SK-N-SH (cell line): ENCODE measurements at regions not wholly inside any gene's neighbourhood (a gene's known extent, or its start where the extent isn't known, plus 50 kb on each side); places are given as distances from the start of the nearest gene placed in this dataset.

Experiments
- JUND ChIP-seq: IDR thresholded peaks from 2 replicates; pipeline ENCODE4 v1.4.0; 2012
- POLR2AphosphoS5 ChIP-seq: IDR thresholded peaks from 2 replicates; pipeline ENCODE4 v1.6.1; 2012; ENCODE audit warnings: low read depth, low read length
- TCF12 ChIP-seq: IDR thresholded peaks from 2 replicates; pipeline ENCODE4 v1.4.0; 2012
- TF ChIP-seq, protein P1 (sequence below): IDR thresholded peaks from 2 replicates; pipeline ENCODE4 v1.4.0; 2012; ENCODE audit warnings: low read depth, borderline replicate concordance
- TF ChIP-seq, protein P2 (sequence below): fragments of 200-600 bp; sonication (generic); IDR thresholded peaks from 2 replicates; pipeline ENCODE4 v1.6.1; 2017; ENCODE audit warnings: antibody characterized with exemption, mild to moderate bottlenecking, moderate library complexity

DNA sequence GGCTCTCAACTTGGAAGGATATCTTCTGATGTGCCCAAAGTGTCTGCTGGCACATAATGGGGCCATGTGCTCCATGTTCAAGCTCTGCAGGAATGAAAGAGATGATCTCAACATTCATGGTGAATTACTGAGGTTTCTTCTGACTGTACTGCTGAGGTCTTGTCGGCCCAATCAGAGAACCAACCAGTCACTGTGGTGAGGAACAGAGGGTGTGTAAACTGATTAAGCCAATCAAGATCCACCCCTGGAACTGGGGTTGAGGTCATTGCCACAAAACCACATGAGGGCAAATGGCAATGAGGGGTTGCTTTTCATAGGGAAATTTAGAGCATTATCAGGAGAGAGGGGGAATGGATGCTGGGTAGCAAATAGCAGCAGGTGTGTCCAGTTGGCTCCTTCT is 152.3 kb upstream of the RAG2 start:
- TF ChIP-seq, protein P1, sequence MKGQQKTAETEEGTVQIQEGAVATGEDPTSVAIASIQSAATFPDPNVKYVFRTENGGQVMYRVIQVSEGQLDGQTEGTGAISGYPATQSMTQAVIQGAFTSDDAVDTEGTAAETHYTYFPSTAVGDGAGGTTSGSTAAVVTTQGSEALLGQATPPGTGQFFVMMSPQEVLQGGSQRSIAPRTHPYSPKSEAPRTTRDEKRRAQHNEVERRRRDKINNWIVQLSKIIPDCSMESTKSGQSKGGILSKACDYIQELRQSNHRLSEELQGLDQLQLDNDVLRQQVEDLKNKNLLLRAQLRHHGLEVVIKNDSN, result no peak
- TF ChIP-seq, protein P2, sequence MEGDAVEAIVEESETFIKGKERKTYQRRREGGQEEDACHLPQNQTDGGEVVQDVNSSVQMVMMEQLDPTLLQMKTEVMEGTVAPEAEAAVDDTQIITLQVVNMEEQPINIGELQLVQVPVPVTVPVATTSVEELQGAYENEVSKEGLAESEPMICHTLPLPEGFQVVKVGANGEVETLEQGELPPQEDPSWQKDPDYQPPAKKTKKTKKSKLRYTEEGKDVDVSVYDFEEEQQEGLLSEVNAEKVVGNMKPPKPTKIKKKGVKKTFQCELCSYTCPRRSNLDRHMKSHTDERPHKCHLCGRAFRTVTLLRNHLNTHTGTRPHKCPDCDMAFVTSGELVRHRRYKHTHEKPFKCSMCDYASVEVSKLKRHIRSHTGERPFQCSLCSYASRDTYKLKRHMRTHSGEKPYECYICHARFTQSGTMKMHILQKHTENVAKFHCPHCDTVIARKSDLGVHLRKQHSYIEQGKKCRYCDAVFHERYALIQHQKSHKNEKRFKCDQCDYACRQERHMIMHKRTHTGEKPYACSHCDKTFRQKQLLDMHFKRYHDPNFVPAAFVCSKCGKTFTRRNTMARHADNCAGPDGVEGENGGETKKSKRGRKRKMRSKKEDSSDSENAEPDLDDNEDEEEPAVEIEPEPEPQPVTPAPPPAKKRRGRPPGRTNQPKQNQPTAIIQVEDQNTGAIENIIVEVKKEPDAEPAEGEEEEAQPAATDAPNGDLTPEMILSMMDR, result no peak
- TF ChIP-seq POLR2AphosphoS5 (no peak), JUND (no peak), TCF12 (no peak)
